Stimulated activated CD4-positive, alpha-beta T cell treated with anti-CD3 and anti-CD28 coated beads, Interleukin-12 subunit alpha, Interleukin-12 subunit beta, amount 100 ng/mL, for 48 hours (primary cell): ENCODE measurements at regions not wholly inside any gene's neighbourhood (a gene's known extent, or its start where the extent isn't known, plus 50 kb on each side); places are given as distances from the start of the nearest gene placed in this dataset.
"Not testable (repeated sequence)": the region's sequence is repeated elsewhere in the genome, so short reads cannot be mapped to it uniquely, and the experiment has no call there.

Source experiments
- DNase-seq, 3 donors: peaks; one replicate each; pipeline ENCODE4 v3.0.0-alpha.2; 2020; ENCODE audit warnings: low read depth in 2 of 3, low spot score in 1 of 3

- no peak for DNase-seq
These were observed 112.5 kb downstream of the ADRA2C start for GRCh38 chr4:3878678-3879077.

- peak in 1 of 3 donors; percentile 1 for DNase-seq
These were observed 113.8 kb downstream of the ADRA2C start for GRCh38 chr4:3879681-3880614.

- DNase-seq: peak; percentile 48 to 73 (median 67)
These were observed 114.5 kb downstream of the ADRA2C start for GRCh38 chr4:3880615-3881120.

- not testable (repeated sequence) for DNase-seq
These were observed 116.2 kb downstream of the ADRA2C start for GRCh38 chr4:3882316-3882885.

- DNase-seq: not testable (repeated sequence)
These were observed 118.1 kb downstream of the ADRA2C start for GRCh38 chr4:3884261-3884660.

GRCh38 chr4:3893590-3893989 is 127.4 kb downstream of the ADRA2C start:
- peak in 1 of 3 donors; percentile 12 for DNase-seq

- DNase-seq: not testable (repeated sequence)
These were observed 128.1 kb downstream of the ADRA2C start for GRCh38 chr4:3894086-3894959.

GRCh38 chr4:3896441-3896840 is 130.3 kb downstream of the ADRA2C start:
- no peak for DNase-seq

GRCh38 chr4:3896871-3897578 is 130.8 kb downstream of the ADRA2C start:
- not testable (repeated sequence) for DNase-seq

- DNase-seq: no peak
These were observed 131.9 kb downstream of the ADRA2C start for GRCh38 chr4:3898098-3898497.

GRCh38 chr4:3898928-3899327 is 132.7 kb downstream of the ADRA2C start:
- DNase-seq: not testable (repeated sequence)

- not testable (repeated sequence) for DNase-seq
These were observed 138.2 kb downstream of the ADRA2C start for GRCh38 chr4:3904264-3904955.

GRCh38 chr4:3909616-3910015 is 143.4 kb downstream of the ADRA2C start:
- DNase-seq: not testable (repeated sequence)

- not testable (repeated sequence) for DNase-seq
These were observed 144.2 kb downstream of the ADRA2C start for GRCh38 chr4:3910161-3910950.

- no peak for DNase-seq
These were observed 145.2 kb downstream of the ADRA2C start for GRCh38 chr4:3911252-3911856.

- not testable (repeated sequence) for DNase-seq
These were observed 148.3 kb downstream of the ADRA2C start for GRCh38 chr4:3914511-3914910.

GRCh38 chr4:3919509-3919908 is 153.3 kb downstream of the ADRA2C start:
- not testable (repeated sequence) for DNase-seq

- not testable (repeated sequence) for DNase-seq
These were observed 155.7 kb downstream of the ADRA2C start for GRCh38 chr4:3921902-3922301.

- DNase-seq: not testable (repeated sequence)
These were observed 159.7 kb downstream of the ADRA2C start for GRCh38 chr4:3925841-3926240.
